ENCODE measurements at regions not wholly inside any gene's neighbourhood (a gene's known extent, or its start where the extent isn't known, plus 50 kb on each side); places are given as distances from the start of the nearest gene placed in this dataset.

DNA sequence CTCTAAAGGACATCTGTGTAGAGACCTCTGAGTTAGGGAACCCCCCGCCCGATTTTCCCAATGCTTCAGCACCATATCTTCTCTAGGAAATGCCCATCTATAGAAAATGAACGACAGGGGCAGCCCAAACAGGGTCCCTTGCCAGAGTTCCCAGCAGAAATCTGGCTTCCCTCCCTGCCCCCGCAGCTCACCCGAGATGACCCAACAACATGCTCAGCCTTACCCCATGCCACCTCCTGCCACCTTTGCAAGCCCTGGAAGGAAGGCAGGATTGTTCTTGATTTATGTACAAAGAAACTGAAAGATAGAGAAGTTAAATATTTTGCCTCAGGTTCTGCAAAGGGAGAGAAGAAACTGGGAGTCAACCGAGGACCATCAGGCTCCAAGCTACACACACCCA, 105.6 kb upstream of the UQCRFS1 start:
- H3K36me3 ChIP-seq (replicated peaks in 1 of 2; ENCODE audit: control insufficient read depth in 1 of 2, insufficient read depth in 2 of 2, low read length in 2 of 2), result no peaks in the 10 kb centered on the region
- H3K36me3 Mint-ChIP-seq, result no peaks in the 10 kb centered on the region
- intact Hi-C loops (cut with micrococcal nuclease), result no loop called here
- WGBS (ENCODE audit: insufficient coverage), result 76% methylated on average over 3 of the region's 6 CpGs
- H3K4me1 ChIP-seq (ENCODE audit: control insufficient read depth in 1 of 2, insufficient read depth in 2 of 2, low read length in 2 of 2), result no peaks in the 10 kb centered on the region
- peaks cover 0 to 9% (median 2%) of the 10 kb centered on the region in 7 donors for H3K9me3 Mint-ChIP-seq
- H3K9ac ChIP-seq (ENCODE audit: insufficient read depth, low read length, poor library complexity, severe bottlenecking), result no peak overlapping the region
- no peak overlapping the region for H3K4me2 ChIP-seq (replicated peaks; ENCODE audit: extremely low read depth, low read length, poor library complexity, severe bottlenecking)
- H3K4me3 ChIP-seq (replicated peaks in 1 of 3; ENCODE audit: low read depth in 2 of 3, low read length in 3 of 3), result no peak overlapping the region
- H3K27me3 ChIP-seq (ENCODE audit: control insufficient read depth in 2 of 2, insufficient read depth in 2 of 2, low read length in 2 of 2), result no peaks in the 10 kb centered on the region
- no peak for DNase-seq
- no peak overlapping the region for H2AFZ ChIP-seq (ENCODE audit: insufficient read depth, low read depth, low read length, poor library complexity, severe bottlenecking)
- TF ChIP-seq, protein P1, sequence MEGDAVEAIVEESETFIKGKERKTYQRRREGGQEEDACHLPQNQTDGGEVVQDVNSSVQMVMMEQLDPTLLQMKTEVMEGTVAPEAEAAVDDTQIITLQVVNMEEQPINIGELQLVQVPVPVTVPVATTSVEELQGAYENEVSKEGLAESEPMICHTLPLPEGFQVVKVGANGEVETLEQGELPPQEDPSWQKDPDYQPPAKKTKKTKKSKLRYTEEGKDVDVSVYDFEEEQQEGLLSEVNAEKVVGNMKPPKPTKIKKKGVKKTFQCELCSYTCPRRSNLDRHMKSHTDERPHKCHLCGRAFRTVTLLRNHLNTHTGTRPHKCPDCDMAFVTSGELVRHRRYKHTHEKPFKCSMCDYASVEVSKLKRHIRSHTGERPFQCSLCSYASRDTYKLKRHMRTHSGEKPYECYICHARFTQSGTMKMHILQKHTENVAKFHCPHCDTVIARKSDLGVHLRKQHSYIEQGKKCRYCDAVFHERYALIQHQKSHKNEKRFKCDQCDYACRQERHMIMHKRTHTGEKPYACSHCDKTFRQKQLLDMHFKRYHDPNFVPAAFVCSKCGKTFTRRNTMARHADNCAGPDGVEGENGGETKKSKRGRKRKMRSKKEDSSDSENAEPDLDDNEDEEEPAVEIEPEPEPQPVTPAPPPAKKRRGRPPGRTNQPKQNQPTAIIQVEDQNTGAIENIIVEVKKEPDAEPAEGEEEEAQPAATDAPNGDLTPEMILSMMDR (IDR thresholded peaks at IDR 0.05), result no peak
- H3K4me3 Mint-ChIP-seq, result no peak overlapping the region
- H3K4me1 Mint-ChIP-seq, result no peaks in the 10 kb centered on the region
- no peak overlapping the region for H3K27ac Mint-ChIP-seq
- H3K27me3 Mint-ChIP-seq (ENCODE audit: low read depth in 3 of 3), result peaks cover 0 to 4% (median 1%) of the 10 kb centered on the region in 3 donors
- no peak overlapping the region for H3K27ac ChIP-seq (ENCODE audit: low read depth in 1 of 2, low read length in 2 of 2)
- H3K9me3 ChIP-seq (replicated peaks in 1 of 2; ENCODE audit: control insufficient read depth in 1 of 2, insufficient read depth in 1 of 2, low read length in 2 of 2), result peaks cover 0 to 2% of the 10 kb centered on the region in 2 donors
- no peaks in the 10 kb centered on the region for H3K79me2 ChIP-seq (ENCODE audit: insufficient read depth, low read length)
- no peaks in the 10 kb centered on the region for H4K20me1 ChIP-seq (ENCODE audit: insufficient read depth, low read length)

DNA sequence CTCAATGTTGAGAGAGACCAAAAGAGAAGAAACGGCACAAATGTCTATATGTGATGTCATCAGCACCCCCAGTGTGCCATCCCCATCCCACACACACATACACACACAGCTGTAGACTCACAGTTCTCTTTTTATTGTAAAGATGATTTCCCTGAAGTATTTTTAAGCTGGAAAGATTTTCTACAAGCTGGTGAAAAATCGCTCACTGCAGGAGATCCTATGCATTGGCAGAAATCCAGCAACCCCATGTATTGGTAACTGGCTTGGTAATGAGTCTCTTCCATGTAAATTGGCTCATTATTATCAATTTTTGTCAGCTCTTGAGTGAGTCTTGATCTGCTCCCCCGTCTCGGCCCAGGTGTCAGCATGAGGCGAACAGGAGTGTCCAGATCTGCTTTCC, 107.1 kb upstream of the UQCRFS1 start:
- intact Hi-C loops (cut with micrococcal nuclease), result no loop called here
- no peaks in the 10 kb centered on the region for H3K4me1 ChIP-seq (ENCODE audit: control insufficient read depth in 1 of 2, insufficient read depth in 2 of 2, low read length in 2 of 2)
- H3K36me3 Mint-ChIP-seq, result no peaks in the 10 kb centered on the region
- no peak overlapping the region for H3K27ac Mint-ChIP-seq
- no peak overlapping the region for H2AFZ ChIP-seq (ENCODE audit: insufficient read depth, low read depth, low read length, poor library complexity, severe bottlenecking)
- no peaks in the 10 kb centered on the region for H3K79me2 ChIP-seq (ENCODE audit: insufficient read depth, low read length)
- no peak overlapping the region for H3K27ac ChIP-seq (ENCODE audit: low read depth in 1 of 2, low read length in 2 of 2)
- peaks cover 0 to 2% of the 10 kb centered on the region in 2 donors for H3K9me3 ChIP-seq (replicated peaks in 1 of 2; ENCODE audit: control insufficient read depth in 1 of 2, insufficient read depth in 1 of 2, low read length in 2 of 2)
- 95% methylated on average over 3 of the region's 5 CpGs for WGBS (ENCODE audit: insufficient coverage)
- DNase-seq, result no peak
- TF ChIP-seq, protein P1 (IDR thresholded peaks at IDR 0.05), result no peak
- no peak overlapping the region for H3K9ac ChIP-seq (ENCODE audit: insufficient read depth, low read length, poor library complexity, severe bottlenecking)
- H3K4me2 ChIP-seq (replicated peaks; ENCODE audit: extremely low read depth, low read length, poor library complexity, severe bottlenecking), result no peak overlapping the region
- no peak overlapping the region for H3K4me3 Mint-ChIP-seq
- peaks cover 0 to 1% (median 0%) of the 10 kb centered on the region in 3 donors for H3K27me3 Mint-ChIP-seq (ENCODE audit: low read depth in 3 of 3)
- H4K20me1 ChIP-seq (ENCODE audit: insufficient read depth, low read length), result no peaks in the 10 kb centered on the region
- H3K36me3 ChIP-seq (replicated peaks in 1 of 2; ENCODE audit: control insufficient read depth in 1 of 2, insufficient read depth in 2 of 2, low read length in 2 of 2), result no peaks in the 10 kb centered on the region
- peaks cover 0 to 9% (median 3%) of the 10 kb centered on the region in 7 donors for H3K9me3 Mint-ChIP-seq
- no peak overlapping the region for H3K4me3 ChIP-seq (replicated peaks in 1 of 3; ENCODE audit: low read depth in 2 of 3, low read length in 3 of 3)
- no peaks in the 10 kb centered on the region for H3K4me1 Mint-ChIP-seq
- no peaks in the 10 kb centered on the region for H3K27me3 ChIP-seq (ENCODE audit: control insufficient read depth in 2 of 2, insufficient read depth in 2 of 2, low read length in 2 of 2)

All from CD14-positive monocyte (primary cell).